ENCODE measurements at regions not wholly inside any gene's neighbourhood (a gene's known extent, or its start where the extent isn't known, plus 50 kb on each side); places are given as distances from the start of the nearest gene placed in this dataset.

DNA sequence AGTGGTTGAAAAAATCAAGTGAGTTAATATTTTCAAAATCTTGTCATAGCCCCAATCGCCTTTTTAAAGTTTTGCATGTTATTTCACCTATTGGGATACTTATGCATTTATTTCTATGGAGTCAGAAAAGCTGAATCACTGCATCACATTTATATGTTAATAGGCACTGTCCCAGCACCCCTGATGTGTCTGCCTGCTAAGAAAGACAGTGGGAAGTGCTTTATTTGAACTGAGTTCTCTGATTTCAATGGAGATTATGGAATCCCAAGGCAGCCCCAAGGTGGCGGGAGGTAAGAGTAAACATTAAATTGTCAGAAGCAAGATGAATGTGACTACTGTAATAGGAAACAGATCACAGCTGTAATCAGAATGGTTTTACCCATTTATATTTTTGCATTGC, 2225.7 kb downstream of the NCAM2 start:
- H3K4me1 Mint-ChIP-seq: peaks cover 19% of the 10 kb centered on the region
- no peaks in the 10 kb centered on the region for H3K36me3 ChIP-seq (ENCODE audit: insufficient read depth)
- ATAC-seq (peak; percentile 94), DNase-seq (ENCODE audit: low spot score) (peak; percentile 43)
- no peaks in the 10 kb centered on the region for H3K9me2 ChIP-seq (ENCODE audit: insufficient read depth)
- peak overlapping the region; percentile 3; the same call in 1 of the 2 replicates for H3K4me2 ChIP-seq
- H3K4me3 ChIP-seq: no peak overlapping the region
- no peaks in the 10 kb centered on the region for H3K27me3 Mint-ChIP-seq (ENCODE audit: insufficient read depth, low read depth, poor library complexity)
- H3K79me2 ChIP-seq (replicated peaks; ENCODE audit: insufficient read depth): no peaks in the 10 kb centered on the region
- H3K9me3 Mint-ChIP-seq: no peaks in the 10 kb centered on the region; the same call in 2 of the 3 replicates
- H3K27ac Mint-ChIP-seq: peak overlapping the region; percentile 95
- TF ChIP-seq REST (IDR thresholded peaks at IDR 0.05; ENCODE audit: unreplicated experiment) (no peak), CREB1 (CRISPR knock-in tag; IDR thresholded peaks at IDR 0.05; ENCODE audit: low read depth) (no peak), POLR2AphosphoS5 (IDR thresholded peaks at IDR 0.05; ENCODE audit: low read depth) (no peak), ZNF331 (CRISPR knock-in tag; IDR thresholded peaks at IDR 0.05; ENCODE audit: low read depth) (no peak), EZH2 (IDR thresholded peaks at IDR 0.05; ENCODE audit: low read depth, unreplicated experiment) (no peak), ZNF114 (CRISPR knock-in tag; IDR thresholded peaks at IDR 0.05) (no peak), STAT1 (IDR thresholded peaks at IDR 0.05; ENCODE audit: unreplicated experiment) (no peak), ETS1 (IDR thresholded peaks at IDR 0.05) (no peak), JUNB (IDR thresholded peaks at IDR 0.05; ENCODE audit: unreplicated experiment) (no peak), EZH2phosphoT487 (IDR thresholded peaks at IDR 0.05; ENCODE audit: unreplicated experiment) (no peak), NANOG (IDR thresholded peaks at IDR 0.05; ENCODE audit: borderline replicate concordance) (no peak), ZNF462 (CRISPR knock-in tag; IDR thresholded peaks at IDR 0.05) (no peak)
- TF ChIP-seq, protein P1, sequence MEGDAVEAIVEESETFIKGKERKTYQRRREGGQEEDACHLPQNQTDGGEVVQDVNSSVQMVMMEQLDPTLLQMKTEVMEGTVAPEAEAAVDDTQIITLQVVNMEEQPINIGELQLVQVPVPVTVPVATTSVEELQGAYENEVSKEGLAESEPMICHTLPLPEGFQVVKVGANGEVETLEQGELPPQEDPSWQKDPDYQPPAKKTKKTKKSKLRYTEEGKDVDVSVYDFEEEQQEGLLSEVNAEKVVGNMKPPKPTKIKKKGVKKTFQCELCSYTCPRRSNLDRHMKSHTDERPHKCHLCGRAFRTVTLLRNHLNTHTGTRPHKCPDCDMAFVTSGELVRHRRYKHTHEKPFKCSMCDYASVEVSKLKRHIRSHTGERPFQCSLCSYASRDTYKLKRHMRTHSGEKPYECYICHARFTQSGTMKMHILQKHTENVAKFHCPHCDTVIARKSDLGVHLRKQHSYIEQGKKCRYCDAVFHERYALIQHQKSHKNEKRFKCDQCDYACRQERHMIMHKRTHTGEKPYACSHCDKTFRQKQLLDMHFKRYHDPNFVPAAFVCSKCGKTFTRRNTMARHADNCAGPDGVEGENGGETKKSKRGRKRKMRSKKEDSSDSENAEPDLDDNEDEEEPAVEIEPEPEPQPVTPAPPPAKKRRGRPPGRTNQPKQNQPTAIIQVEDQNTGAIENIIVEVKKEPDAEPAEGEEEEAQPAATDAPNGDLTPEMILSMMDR (conservative IDR thresholded peaks at IDR 0.05; ENCODE audit: low read depth in 2 of 2): no peak
- 0 out of 2 replicates have a peak overlapping the region, but pooled peaks have one; percentile 5 for H3K27ac ChIP-seq (ENCODE audit: low read depth)
- H3K4me3 Mint-ChIP-seq: 0 out of 3 replicates have a peak overlapping the region, but pooled peaks have one; percentile 0
- H2AFZ ChIP-seq: no peak overlapping the region
- H3K36me3 Mint-ChIP-seq (ENCODE audit: low read depth): 0 out of 3 replicates have a peak, but pooled peaks cover 4% of the 10 kb centered on the region
- no peaks in the 10 kb centered on the region for H4K20me1 ChIP-seq (replicated peaks; ENCODE audit: insufficient read depth)
- H3K27me3 ChIP-seq (ENCODE audit: insufficient read depth): no peaks in the 10 kb centered on the region
- peaks cover 16% of the 10 kb centered on the region for H3K4me1 ChIP-seq (ENCODE audit: insufficient read depth)
- H3F3A ChIP-seq (replicated peaks; ENCODE audit: low read depth): no peaks in the 10 kb centered on the region

All from GM23338 (cell line).